Kidney capillary endothelial cell (primary cell): ENCODE measurements at regions not wholly inside any gene's neighbourhood (a gene's known extent, or its start where the extent isn't known, plus 50 kb on each side); places are given as distances from the start of the nearest gene placed in this dataset.
"Not testable (repeated sequence)": the region's sequence is repeated elsewhere in the genome, so short reads cannot be mapped to it uniquely, and the experiment has no call there.

Experiments used
- DNase-seq: peaks from one replicate; pipeline ENCODE4 v3.0.0-alpha.2; 2018; ENCODE audit warnings: low spot score

- DNase-seq = peak; percentile 93
Observed at GRCh38 chr12:58310809-58311622, 369.6 kb downstream of the ATP23 start.

GRCh38 chr12:58313091-58313855 lies 371.9 kb downstream of the ATP23 start:
- DNase-seq = peak; percentile 66

- no peak for DNase-seq
Observed at GRCh38 chr12:58314610-58315009, 373.2 kb downstream of the ATP23 start.

GRCh38 chr12:58316926-58317325 lies 375.6 kb downstream of the ATP23 start:
- DNase-seq = no peak

GRCh38 chr12:58321414-58321813 lies 380.0 kb downstream of the ATP23 start:
- DNase-seq = no peak

GRCh38 chr12:58323676-58324075 lies 382.3 kb downstream of the ATP23 start:
- DNase-seq = no peak

- no peak for DNase-seq
Observed at GRCh38 chr12:58325561-58325960, 384.2 kb downstream of the ATP23 start.

- no peak for DNase-seq
Observed at GRCh38 chr12:58326534-58326933, 385.2 kb downstream of the ATP23 start.

- DNase-seq = peak; percentile 13
Observed at GRCh38 chr12:58336581-58337242, 395.3 kb downstream of the ATP23 start.

- not testable (repeated sequence) for DNase-seq
Observed at GRCh38 chr12:58337539-58337938, 396.2 kb downstream of the ATP23 start.

GRCh38 chr12:58341791-58342190 lies 400.4 kb downstream of the ATP23 start:
- peak; percentile 24 for DNase-seq

GRCh38 chr12:58342736-58343135 lies 401.4 kb downstream of the ATP23 start:
- no peak for DNase-seq

GRCh38 chr12:58346032-58346632 lies 404.8 kb downstream of the ATP23 start:
- DNase-seq = peak; percentile 68

GRCh38 chr12:58347188-58347587 lies 405.8 kb downstream of the ATP23 start:
- DNase-seq = no peak

- no peak for DNase-seq
Observed at GRCh38 chr12:58347691-58348090, 406.3 kb downstream of the ATP23 start.

GRCh38 chr12:58349161-58349560 lies 407.8 kb downstream of the ATP23 start:
- DNase-seq = no peak

GRCh38 chr12:58356794-58357193 lies 415.4 kb downstream of the ATP23 start:
- no peak for DNase-seq

GRCh38 chr12:58357511-58357910 lies 416.1 kb downstream of the ATP23 start:
- DNase-seq = no peak

GRCh38 chr12:58358369-58358768 lies 417.0 kb downstream of the ATP23 start:
- no peak for DNase-seq

GRCh38 chr12:58359084-58359483 lies 417.7 kb downstream of the ATP23 start:
- DNase-seq = no peak

- no peak for DNase-seq
Observed at GRCh38 chr12:58361056-58361455, 419.7 kb downstream of the ATP23 start.

GRCh38 chr12:58363971-58364370 lies 422.6 kb downstream of the ATP23 start:
- DNase-seq = no peak
